ENCODE measurements at regions not wholly inside any gene's neighbourhood (a gene's known extent, or its start where the extent isn't known, plus 50 kb on each side); places are given as distances from the start of the nearest gene placed in this dataset.

GRCh38 chr5:82987188-82987587 is 90.0 kb downstream of the TMEM167A start:
- TF ChIP-seq CTCF (IDR thresholded peaks at IDR 0.05) = no peak
- TF ChIP-seq POLR2A (IDR thresholded peaks at IDR 0.05) = no peak
